WTC11 (cell line): ENCODE measurements at regions not wholly inside any gene's neighbourhood (a gene's known extent, or its start where the extent isn't known, plus 50 kb on each side); places are given as distances from the start of the nearest gene placed in this dataset.

Experiments used
- CREB1 ChIP-seq: sonication (generic); formaldehyde crosslinking; IDR thresholded peaks from 2 replicates; pipeline ENCODE4 v1.8.0; 2023; ENCODE audit warnings: mild to moderate bottlenecking, missing genetic modification reagents
- CREM ChIP-seq: sonication (generic); formaldehyde crosslinking; IDR thresholded peaks from 2 replicates; pipeline ENCODE4 v1.8.1; 2022; ENCODE audit warnings: mild to moderate bottlenecking, missing genetic modification reagents, moderate library complexity
- SP1 ChIP-seq: sonication (generic); formaldehyde crosslinking; conservative IDR thresholded peaks from 2 replicates; pipeline ENCODE4 v1.8.1; 2022; ENCODE audit warnings: missing genetic modification reagents
- ZNF121 ChIP-seq: sonication (generic); formaldehyde crosslinking; IDR thresholded peaks from 2 replicates; pipeline ENCODE4 v1.8.0; 2023; ENCODE audit warnings: missing genetic modification reagents
- TF ChIP-seq, protein P1 (sequence below): sonication (generic); formaldehyde crosslinking; IDR thresholded peaks from 2 replicates; pipeline ENCODE4 v1.8.0; 2022; ENCODE audit warnings: mild to moderate bottlenecking, missing genetic modification reagents
- TF ChIP-seq, protein P2 (sequence below): fragments of 200-600 bp; IDR thresholded peaks from 2 replicates; pipeline ENCODE4 v1.8.0; 2022; ENCODE audit warnings: antibody characterized with exemption
- TF ChIP-seq, protein P3 (sequence below): sonication (generic); formaldehyde crosslinking; IDR thresholded peaks from 2 replicates; pipeline ENCODE4 v1.8.1; 2022; ENCODE audit warnings: low read depth, missing genetic modification reagents, borderline replicate concordance
- TF ChIP-seq, protein P4 (sequence below): sonication (generic); formaldehyde crosslinking; IDR thresholded peaks from 2 replicates; pipeline ENCODE4 v1.8.1; 2023; ENCODE audit warnings: mild to moderate bottlenecking, missing genetic modification reagents, borderline replicate concordance
- TF ChIP-seq, protein P5 (sequence below): sonication (generic); formaldehyde crosslinking; IDR thresholded peaks from 2 replicates; pipeline ENCODE4 v1.8.1; 2023; ENCODE audit warnings: mild to moderate bottlenecking, missing genetic modification reagents
- TF ChIP-seq, protein P6 (sequence below): sonication (generic); formaldehyde crosslinking; IDR thresholded peaks from 2 replicates; pipeline ENCODE4 v1.8.1; 2023; ENCODE audit warnings: mild to moderate bottlenecking, missing genetic modification reagents, moderate library complexity

DNA sequence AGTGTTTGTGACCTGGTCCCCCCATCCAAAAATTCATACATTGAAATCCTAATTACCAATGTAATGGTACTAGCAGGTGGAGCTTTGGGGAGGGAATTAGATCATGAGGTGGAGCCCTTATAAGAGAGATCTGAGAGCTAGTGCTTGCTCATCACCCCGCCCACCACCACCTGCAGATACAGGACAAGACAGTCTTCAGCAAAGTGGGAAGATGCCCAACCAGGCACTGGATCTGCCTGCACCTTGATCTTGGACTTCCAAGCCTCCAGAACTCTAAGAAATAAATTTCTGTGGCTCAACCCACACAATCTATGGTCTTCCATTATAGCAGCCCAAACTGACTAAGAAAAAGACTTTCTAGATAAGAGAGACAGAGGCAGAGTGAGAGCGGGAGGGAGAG, 343.4 kb downstream of the LRRIQ3 start:
- TF ChIP-seq CREB1 (CRISPR knock-in tag) (no peak), ZNF121 (CRISPR knock-in tag) (no peak), CREM (CRISPR knock-in tag) (no peak), SP1 (CRISPR knock-in tag) (no peak)
- TF ChIP-seq, protein P1, sequence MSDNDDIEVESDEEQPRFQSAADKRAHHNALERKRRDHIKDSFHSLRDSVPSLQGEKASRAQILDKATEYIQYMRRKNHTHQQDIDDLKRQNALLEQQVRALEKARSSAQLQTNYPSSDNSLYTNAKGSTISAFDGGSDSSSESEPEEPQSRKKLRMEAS (CRISPR knock-in tag) = no peak
- TF ChIP-seq, protein P2, sequence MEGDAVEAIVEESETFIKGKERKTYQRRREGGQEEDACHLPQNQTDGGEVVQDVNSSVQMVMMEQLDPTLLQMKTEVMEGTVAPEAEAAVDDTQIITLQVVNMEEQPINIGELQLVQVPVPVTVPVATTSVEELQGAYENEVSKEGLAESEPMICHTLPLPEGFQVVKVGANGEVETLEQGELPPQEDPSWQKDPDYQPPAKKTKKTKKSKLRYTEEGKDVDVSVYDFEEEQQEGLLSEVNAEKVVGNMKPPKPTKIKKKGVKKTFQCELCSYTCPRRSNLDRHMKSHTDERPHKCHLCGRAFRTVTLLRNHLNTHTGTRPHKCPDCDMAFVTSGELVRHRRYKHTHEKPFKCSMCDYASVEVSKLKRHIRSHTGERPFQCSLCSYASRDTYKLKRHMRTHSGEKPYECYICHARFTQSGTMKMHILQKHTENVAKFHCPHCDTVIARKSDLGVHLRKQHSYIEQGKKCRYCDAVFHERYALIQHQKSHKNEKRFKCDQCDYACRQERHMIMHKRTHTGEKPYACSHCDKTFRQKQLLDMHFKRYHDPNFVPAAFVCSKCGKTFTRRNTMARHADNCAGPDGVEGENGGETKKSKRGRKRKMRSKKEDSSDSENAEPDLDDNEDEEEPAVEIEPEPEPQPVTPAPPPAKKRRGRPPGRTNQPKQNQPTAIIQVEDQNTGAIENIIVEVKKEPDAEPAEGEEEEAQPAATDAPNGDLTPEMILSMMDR = no peak
- TF ChIP-seq, protein P3, sequence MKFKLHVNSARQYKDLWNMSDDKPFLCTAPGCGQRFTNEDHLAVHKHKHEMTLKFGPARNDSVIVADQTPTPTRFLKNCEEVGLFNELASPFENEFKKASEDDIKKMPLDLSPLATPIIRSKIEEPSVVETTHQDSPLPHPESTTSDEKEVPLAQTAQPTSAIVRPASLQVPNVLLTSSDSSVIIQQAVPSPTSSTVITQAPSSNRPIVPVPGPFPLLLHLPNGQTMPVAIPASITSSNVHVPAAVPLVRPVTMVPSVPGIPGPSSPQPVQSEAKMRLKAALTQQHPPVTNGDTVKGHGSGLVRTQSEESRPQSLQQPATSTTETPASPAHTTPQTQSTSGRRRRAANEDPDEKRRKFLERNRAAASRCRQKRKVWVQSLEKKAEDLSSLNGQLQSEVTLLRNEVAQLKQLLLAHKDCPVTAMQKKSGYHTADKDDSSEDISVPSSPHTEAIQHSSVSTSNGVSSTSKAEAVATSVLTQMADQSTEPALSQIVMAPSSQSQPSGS = no peak
- TF ChIP-seq, protein P4, sequence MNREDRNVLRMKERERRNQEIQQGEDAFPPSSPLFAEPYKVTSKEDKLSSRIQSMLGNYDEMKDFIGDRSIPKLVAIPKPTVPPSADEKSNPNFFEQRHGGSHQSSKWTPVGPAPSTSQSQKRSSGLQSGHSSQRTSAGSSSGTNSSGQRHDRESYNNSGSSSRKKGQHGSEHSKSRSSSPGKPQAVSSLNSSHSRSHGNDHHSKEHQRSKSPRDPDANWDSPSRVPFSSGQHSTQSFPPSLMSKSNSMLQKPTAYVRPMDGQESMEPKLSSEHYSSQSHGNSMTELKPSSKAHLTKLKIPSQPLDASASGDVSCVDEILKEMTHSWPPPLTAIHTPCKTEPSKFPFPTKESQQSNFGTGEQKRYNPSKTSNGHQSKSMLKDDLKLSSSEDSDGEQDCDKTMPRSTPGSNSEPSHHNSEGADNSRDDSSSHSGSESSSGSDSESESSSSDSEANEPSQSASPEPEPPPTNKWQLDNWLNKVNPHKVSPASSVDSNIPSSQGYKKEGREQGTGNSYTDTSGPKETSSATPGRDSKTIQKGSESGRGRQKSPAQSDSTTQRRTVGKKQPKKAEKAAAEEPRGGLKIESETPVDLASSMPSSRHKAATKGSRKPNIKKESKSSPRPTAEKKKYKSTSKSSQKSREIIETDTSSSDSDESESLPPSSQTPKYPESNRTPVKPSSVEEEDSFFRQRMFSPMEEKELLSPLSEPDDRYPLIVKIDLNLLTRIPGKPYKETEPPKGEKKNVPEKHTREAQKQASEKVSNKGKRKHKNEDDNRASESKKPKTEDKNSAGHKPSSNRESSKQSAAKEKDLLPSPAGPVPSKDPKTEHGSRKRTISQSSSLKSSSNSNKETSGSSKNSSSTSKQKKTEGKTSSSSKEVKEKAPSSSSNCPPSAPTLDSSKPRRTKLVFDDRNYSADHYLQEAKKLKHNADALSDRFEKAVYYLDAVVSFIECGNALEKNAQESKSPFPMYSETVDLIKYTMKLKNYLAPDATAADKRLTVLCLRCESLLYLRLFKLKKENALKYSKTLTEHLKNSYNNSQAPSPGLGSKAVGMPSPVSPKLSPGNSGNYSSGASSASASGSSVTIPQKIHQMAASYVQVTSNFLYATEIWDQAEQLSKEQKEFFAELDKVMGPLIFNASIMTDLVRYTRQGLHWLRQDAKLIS (CRISPR knock-in tag) = no peak
- TF ChIP-seq, protein P5, sequence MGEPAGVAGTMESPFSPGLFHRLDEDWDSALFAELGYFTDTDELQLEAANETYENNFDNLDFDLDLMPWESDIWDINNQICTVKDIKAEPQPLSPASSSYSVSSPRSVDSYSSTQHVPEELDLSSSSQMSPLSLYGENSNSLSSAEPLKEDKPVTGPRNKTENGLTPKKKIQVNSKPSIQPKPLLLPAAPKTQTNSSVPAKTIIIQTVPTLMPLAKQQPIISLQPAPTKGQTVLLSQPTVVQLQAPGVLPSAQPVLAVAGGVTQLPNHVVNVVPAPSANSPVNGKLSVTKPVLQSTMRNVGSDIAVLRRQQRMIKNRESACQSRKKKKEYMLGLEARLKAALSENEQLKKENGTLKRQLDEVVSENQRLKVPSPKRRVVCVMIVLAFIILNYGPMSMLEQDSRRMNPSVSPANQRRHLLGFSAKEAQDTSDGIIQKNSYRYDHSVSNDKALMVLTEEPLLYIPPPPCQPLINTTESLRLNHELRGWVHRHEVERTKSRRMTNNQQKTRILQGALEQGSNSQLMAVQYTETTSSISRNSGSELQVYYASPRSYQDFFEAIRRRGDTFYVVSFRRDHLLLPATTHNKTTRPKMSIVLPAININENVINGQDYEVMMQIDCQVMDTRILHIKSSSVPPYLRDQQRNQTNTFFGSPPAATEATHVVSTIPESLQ (CRISPR knock-in tag) = no peak
- TF ChIP-seq, protein P6, sequence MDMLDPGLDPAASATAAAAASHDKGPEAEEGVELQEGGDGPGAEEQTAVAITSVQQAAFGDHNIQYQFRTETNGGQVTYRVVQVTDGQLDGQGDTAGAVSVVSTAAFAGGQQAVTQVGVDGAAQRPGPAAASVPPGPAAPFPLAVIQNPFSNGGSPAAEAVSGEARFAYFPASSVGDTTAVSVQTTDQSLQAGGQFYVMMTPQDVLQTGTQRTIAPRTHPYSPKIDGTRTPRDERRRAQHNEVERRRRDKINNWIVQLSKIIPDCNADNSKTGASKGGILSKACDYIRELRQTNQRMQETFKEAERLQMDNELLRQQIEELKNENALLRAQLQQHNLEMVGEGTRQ (CRISPR knock-in tag) = no peak
